Suppressor macrophage treated with lipopolysaccharide for 4 hours (primary cell): ENCODE measurements at regions not wholly inside any gene's neighbourhood (a gene's known extent, or its start where the extent isn't known, plus 50 kb on each side); places are given as distances from the start of the nearest gene placed in this dataset.

Experiments
- DNase-seq: peaks from one replicate; pipeline ENCODE4 v3.0.0-alpha.2; 2020

DNA sequence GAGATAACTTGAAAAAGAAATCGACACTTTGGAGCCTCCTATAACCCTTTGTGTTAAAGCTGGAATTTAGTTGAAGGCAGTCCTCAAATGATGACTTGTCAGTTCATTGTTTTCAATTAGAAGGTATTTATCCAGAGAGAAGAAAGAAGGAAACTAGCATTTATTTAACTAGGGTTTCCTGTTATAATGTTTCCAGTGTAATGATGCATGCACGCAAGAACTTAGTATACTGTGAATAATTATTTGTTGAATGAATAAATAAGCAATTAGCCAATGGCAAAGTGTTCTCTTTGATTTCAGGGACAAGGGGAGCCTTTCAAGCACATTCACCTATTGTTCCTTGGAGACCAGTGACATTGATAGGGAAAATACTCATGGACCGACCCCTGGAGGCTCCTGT, 307.4 kb downstream of the KLF5 start:
- no peak for DNase-seq

DNA sequence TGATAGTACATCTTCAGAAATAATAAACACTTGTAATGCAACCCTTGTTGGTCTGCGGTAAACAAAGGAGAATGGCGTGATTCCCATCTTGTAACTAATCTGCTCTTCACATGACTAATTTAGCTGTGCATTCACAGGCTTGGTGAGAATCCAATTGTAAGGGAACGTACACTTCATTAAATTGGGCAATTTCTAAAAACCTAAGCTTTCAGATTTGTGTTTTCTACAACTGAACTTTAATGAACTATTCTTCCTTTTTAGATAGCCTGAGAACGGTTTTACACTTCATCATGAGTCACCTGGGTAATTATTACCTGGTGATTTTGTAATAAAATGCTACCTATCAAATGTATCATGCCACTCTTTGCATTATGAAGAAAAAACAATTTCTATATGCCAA, 306.9 kb downstream of the KLF5 start:
- no peak for DNase-seq

DNA sequence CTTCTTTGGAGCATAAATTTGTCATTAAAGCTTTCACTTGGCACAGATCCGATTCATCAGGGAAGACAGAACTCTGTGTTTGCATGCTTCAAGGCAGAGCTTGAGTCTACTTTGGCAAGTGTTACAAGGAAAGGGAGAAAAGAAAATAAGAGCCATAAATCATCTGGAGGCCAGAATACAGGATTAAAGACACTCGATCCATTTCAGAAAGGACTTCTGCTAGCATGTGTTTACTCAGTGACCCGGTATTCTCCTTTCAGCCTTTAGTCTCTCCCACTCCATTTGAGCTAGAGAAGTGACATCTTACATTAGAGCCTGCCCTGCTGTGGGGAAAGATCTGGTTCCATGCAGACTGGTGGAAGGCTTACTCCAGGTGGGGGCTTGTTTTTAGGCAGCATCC, 306.4 kb downstream of the KLF5 start:
- DNase-seq: no peak

DNA sequence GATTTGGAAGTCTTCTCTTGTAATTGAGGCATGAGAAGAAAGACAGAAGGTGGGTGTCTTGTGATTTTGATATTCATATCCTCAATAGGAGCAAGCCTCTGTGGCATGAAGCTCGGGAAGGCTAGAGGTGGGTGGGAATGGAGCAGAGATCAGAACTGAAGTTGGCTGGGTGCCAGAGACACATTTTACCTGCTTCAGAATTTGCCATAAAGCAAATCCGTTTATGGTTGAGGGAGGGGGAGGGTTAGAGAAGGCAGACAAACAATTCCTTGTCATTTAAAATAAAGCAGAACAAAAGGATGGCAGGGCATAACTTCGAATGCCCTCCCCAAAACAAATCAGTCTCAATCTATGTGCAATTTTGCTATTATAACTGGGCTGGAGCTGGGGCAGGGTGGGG, 305.9 kb downstream of the KLF5 start:
- DNase-seq: no peak

DNA sequence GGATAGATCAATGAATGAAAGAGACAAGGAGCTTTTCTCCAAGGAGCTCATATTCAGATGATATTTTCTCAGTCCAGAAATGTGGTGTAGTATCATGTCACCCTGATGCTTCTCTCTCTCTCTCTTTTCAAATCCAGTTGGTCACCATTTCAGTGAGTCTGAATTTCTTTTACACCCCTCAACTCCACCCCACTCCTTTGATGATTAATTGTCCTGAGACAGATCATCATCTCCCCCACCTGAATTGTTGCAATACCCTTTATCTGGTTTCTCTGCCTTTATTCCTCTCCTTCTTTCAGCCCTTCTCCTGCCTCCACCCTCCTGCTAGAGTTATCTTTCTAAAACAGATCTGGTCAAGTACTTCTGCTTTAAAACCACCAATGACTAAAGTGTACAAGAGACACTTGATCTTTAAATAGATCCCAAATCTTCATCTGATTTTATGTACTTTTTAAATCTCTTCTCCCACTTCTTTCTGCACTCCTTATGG, 299.8 kb downstream of the KLF5 start:
- DNase-seq: no peak

DNA sequence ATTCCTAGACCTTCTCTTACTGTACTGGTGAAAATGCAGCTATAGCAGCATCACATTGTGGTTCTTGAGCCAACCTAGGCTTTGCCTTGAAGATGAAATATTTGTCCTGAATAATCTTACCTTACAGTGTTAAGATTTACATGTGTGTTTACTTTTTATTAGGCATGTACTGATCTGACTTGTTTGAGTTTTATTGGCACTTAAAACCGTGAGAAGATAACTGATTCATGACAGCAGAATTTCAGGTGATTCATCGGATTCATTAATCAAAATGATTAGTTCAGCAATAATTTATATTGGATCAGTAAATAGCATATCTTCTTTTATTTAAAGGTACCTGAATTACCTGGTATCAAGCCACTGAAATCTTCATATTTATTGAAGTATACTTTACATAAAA, 296.3 kb downstream of the KLF5 start:
- DNase-seq: no peak

DNA sequence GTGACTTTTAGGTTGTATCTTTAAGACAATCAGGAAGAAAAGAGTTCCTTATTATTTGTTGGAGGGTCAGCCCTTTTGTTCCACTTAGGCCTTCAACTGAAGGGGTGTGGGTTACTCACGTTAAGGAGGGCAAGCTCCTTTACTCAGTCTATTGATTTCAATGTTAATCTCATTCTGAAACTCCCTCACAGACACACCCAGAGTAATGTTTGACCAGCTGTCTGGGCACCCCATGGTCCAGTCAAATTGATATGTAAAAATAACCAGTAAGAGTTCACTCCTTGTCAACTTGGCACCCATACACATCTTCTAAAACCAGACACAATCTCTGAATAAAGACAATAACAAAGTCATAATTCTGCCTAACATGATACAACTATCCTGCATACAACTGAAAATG, 292.9 kb downstream of the KLF5 start:
- no peak for DNase-seq

DNA sequence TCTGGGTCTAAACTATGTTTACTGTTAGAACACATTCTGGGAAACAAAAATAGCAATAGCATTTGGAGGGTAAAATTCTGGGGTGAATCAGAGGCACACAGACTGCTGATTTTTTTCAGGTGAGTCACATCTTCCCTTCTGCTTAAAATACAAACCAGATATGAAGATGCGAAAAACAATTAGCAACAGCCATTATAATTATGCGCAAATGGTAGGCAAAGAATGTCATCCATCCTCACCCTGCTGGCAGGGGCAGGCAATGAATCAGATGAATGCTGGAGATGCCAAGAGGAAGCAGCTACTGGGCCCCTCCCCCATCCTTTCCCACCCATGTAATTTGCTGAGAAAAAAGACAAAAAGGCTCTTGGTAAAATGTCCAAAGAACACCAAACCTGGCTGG, 282.9 kb downstream of the KLF5 start:
- no peak for DNase-seq

DNA sequence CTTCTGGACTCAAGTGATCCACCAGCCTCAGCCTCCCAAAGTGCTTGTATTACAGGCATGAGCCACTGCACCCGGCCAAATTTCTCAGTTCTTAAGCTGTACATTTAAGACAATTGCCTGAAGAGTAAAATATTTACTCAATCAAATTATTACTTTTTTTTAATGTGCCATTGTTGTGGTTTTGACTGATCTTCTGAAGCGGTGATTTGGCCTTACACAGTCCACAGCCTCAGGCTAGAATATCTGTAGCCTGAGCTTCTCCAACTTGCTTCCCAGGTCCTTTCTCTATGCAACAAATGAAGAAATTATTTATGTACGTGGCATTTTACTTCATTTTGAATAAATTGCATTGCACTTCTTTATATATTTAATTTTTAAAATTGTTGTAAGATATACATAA, 281.3 kb downstream of the KLF5 start:
- DNase-seq: no peak

DNA sequence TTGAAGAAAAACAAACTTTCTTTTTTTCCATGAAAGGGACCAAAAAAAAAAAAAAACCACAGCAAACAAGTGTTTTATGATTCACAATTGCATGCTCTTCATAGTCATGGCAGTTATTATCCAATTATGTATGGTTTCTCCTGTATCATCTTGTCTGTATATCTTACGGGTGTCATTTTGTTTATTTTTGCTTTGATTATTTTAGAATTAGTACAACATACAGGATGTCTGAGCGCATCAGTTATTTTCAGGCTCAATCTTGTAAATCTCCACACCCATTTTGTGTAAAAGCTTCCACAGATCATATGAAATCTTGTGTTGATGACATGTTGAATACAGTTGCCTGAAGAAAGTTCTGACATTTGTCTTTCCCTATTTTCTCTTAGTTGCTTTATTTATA, 280.3 kb downstream of the KLF5 start:
- DNase-seq: no peak

DNA sequence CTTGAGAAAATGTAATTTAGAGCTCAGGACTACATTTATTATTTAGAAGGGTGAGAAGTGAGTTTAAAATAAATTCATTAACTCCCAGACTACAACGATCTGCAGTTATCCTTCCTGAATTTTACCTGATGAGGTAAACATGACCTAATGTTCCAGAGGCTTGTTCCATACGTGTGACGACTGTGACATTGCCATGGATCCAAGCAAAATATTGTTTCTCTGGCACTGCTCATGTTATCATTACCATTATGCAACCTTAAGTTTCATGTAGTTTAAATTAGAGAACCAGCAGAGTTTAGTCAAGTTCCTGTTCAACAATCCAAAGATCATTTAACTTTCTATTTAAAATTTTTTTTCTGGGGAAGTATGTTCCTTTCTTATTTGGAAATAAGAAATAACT, 279.6 kb downstream of the KLF5 start:
- peak; percentile 21 for DNase-seq

DNA sequence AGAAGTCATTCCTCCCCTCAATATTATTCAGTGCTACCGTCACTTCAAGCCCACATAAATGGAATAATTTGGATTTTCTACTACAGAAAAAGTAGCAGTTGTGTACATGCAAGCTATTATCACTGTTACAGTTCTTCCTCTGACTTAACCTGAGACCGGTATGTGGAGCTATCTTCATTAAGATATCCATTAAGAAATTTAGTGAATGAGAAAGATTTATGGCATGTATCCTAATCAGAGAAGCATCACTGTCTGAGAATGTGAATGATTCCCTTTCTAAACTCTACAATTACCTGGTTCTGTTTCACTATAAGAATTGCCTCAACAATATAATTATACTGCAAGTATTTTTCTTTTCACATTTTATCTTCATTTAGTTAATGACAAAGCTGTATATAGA, 278.7 kb downstream of the KLF5 start:
- no peak for DNase-seq

DNA sequence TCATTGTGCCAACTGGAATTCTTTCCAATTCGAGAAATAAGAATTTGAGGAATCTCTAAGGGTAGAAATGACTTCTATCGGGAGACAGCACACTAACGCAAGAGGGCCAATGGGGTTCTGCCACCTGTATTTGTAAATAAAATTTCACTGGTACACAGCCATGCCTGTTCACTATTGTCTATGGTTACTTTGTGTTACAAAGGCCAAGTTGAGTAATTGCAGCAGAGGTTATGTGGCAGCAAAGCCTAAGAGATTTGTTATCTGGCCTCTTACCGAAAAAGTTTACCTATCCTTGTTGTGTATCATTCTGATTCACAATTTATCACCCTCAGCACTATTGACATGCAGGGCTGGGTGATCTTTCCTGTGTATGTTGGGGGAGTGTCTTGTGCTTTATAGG, 278.0 kb downstream of the KLF5 start:
- DNase-seq: no peak

DNA sequence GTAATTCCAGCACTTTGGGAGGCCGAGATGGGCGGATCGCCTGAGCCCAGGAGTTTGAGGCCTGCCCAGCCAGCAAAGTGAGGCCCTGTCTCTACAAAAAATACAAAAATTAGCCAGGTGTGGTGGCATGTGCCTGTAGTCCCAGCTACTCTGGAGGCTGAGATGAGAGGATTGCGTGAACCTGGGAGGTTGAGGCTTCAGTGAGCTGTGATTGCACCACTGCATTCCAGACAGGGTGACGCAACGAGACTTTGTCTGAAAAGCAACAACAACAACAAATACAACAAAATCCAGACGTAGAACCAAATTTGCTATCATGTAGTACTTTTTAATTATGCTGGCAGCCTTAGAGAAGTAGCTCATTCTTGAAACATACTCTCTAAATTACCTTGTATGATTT, 277.1 kb downstream of the KLF5 start:
- DNase-seq: no peak

DNA sequence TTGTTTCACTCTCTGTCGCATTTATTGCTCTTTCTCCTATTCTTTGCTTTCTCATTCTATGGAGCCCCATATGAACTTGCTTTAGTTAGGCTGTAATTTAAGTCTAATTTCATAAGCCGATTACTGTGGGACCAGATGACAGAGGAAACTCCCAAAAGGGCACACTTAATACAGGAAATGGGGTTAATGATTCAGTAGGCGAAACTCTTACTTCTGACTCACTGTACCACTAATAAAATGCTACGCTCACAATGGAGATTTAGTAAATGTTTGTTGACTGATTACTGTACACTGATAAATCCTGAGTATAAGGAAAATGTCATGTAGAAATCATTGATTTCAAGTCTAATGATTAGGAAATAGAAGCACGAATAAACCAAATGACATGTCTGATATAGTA, 276.4 kb downstream of the KLF5 start:
- DNase-seq: peak; percentile 51

DNA sequence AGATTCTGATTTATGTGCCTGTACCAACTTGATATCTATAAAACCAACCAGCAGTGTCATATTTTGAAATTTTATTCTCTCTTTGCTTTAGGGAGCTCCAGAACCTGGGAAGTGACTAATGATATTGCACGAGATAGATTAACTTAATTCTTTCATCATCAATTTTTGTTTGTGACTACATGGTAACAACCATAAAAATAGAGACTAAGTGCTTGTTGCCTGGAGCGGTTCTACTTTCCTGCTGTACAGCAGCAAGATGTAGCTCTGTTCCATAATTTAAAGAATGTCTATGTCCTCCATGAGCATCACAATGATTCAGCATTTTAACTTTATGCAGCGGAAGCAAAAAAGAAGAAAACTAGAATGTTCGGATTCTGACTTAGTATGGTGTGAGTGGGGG, 275.6 kb downstream of the KLF5 start:
- no peak for DNase-seq

DNA sequence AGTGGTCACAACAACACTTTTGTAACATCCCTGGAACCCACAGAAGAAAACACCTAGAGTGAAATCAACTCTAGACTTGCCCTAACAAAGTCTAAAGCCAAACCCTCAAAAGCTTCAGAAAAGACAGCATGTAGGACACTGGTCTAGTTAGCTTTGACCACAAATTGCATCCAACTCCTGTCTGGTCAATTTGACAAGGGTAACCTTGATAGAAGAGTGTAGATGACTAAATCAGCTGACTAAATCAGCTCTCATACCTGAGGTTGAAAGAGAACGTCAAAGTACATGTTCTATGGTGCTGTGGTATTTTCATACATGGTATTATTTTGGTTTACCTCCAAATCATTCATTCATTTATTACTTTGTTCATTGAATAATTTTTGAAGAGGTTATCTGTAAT, 272.8 kb downstream of the KLF5 start:
- DNase-seq: no peak

DNA sequence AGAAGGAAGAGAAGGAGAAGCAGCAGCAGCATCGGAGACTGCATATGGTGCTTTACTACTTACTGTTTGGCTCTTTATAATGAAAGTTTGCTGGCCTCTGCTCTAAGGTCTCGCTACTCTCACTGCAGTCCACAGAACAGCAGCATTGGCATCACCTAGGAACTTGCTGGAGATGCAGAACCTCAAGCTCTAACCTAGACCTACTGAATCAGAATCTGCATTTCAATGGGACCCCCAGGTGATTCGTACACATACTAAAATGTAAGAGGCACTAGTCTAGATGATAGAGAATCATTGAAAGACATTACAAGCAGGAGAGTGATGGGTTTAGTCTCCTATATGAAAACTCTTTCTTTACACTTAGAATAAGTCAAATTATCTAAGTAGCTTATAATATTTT, 270.6 kb downstream of the KLF5 start:
- no peak for DNase-seq

DNA sequence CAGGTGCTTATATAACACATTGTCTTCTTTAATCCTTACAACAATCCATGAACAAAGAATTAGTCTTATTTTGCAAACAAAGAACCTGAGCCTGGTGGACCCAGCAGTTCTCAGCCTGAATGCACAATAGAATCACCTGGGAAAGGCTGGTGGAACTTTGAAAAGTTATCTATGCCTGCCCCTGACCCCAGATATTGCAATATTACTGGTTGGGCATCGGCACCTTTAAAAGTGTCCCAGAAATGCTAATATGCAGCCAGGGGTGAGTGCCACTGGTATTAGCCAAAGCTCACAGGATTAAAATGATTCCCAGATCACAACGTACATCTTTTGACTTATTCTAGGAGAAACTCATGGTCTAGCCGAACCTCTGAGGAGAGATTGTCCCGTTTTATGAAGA, 268.8 kb downstream of the KLF5 start:
- no peak for DNase-seq

DNA sequence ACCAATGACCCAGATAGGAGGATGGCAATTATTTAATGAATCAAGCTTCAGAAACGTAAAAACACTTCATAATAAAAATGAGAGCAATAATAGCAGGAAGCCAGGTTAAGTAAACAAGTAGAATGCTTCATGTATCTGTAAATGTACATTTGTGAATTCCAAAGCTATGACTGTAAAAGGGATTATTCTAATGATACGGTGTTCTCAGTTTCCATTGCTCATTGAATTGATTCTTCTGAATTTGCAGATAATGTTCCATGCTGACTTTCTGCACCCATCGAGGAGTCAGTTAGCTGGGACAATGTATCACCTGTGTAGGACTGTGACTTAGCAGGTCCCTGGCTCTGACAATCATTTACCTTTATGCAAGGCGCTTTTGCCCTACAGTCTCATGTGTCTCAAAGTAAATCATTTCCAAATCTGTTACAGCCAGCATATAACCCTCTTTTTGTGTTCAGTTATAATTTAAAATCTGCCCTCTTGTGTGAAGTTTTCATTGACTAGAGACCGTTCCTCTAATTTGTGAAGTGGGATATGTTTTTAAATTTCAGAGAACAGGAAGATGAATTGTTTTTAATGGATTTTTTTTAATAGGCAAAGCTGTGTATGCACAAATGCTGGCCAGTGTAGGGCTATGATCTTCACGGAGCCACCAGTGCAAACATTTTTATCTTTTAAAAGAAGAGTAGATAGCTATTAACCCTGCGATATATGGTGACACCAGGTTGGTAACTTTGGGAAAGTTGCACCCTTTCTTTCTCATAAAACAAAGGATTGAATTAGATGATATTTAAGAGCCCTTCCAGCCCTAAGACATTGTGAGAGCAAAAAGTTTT, 267.1 kb downstream of the KLF5 start:
- DNase-seq: no peak

DNA sequence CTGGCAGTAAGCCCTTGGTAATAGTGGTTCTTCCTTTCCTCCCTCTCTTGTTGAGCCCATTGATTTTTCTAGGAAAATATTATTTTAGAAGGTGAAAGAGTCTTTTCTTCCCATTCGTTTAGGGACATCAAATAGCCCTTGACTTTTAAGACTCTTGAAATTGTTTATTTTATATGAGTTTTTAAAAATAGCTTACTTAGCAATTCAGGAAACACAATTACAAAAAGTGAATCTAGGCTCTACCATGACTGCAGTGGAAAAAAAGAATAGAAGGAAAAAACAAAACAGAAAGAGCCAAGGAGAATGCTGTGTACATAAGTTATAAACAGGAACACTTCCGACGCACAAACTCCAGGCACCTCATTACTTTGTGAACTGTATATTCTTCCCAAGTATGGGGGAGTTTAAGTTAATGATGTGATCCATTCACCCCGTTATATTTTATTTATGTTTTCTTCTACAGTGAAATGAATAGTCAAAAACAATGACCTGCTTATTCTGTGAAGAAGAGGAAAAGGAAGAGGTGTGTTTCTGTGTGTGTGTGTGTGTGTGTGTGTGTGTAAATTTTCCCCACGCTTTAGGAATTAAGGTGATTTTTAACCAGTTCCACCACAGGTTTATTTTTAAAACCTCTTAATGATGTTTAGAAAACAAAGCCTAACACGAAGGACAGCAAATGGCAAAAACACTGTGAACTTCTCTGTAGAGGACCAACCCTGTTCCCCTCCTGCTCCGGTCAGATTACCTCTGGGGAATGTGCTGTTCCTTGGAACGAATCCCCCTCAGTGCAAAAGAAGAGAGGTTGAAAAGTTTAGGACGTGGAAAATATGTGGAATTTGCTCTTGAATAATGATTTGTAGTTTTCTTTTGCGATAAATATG, 266.3 kb downstream of the KLF5 start:
- no peak for DNase-seq

DNA sequence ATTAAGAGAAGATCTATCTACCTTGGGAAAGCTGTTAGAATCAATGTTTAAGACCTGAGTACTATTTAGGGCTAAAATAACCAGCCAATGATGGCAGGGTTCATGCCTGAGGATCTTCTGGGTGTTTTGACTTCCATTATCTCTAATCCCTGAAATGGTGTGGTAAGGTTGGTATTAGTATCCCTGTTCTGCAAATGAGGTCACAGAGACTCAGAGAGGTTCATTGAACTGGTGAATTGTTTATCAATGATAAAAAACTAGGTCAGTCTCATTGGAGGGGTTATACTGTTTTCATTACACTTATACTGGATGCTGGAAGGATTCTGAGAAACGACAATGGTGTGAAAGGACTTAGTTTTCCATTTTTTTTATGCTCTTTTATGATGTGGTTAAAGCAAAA, 264.8 kb downstream of the KLF5 start:
- DNase-seq: no peak

DNA sequence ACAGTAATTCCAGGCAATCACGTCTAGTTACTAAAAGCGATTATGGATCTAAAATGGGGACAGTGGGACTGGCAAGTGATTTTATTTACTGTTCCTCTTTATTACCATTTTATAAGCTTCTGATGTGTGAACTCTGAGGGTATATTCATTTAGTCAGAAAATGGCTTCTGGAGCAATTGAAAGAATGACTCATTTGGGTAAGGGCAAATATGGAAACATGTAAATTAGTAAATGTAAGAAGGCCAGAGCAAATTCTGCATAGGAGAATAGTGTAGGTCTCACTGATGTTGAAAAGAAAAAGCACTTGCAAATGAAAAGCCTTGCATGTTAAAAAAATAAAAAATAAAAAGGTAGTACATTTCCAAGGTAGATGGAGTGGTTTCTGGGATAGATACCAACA, 262.2 kb downstream of the KLF5 start:
- no peak for DNase-seq

DNA sequence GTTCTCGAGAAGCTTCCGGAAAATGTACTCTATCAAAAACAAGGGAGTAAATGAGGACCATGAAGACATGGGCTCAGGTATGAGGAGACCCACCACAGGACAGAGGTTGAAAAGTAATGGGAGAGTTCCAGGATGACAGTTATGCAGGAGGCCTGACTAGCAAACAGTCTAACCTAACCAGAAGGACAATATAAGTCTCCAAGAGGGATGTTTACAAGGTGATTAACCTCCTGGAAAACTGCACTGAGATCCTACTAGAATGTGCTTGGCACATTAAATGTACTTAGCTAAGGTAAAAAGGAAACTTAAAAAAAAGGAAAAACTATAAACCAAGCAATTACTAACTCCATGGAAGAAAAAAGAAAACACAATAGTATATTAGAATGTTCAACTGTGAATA, 258.3 kb downstream of the KLF5 start:
- no peak for DNase-seq
